Astrocyte of the cerebellum (primary cell): ENCODE measurements at regions not wholly inside any gene's neighbourhood (a gene's known extent, or its start where the extent isn't known, plus 50 kb on each side); places are given as distances from the start of the nearest gene placed in this dataset.
"Not testable (repeated sequence)": the region's sequence is repeated elsewhere in the genome, so short reads cannot be mapped to it uniquely, and the experiment has no call there.

Source experiments
- DNase-seq: peaks from one replicate; pipeline ENCODE4 v3.0.0-alpha.2; 2011; ENCODE audit warnings: low read depth
- H3K4me3 ChIP-seq: 2 replicates; pipeline ENCODE4 v1.5.1; 2011; ENCODE audit warnings: mild to moderate bottlenecking, low read depth, low read length, moderate library complexity
- CTCF ChIP-seq: IDR thresholded peaks from 2 replicates; pipeline ENCODE4 v1.5.1; 2012; ENCODE audit warnings: low read length, low read depth, moderate library complexity, mild to moderate bottlenecking; ENCODE audit errors: missing control alignments
- in situ Hi-C: cut with HindIII; loops from 2 replicates; pipeline ENCODE4 v1.10.0; 2017; ENCODE audit warnings: low sequenced_read_pairs

GRCh38 chr5:63008195-63008594, 429.6 kb downstream of the LRRC70 start:
- no peak for TF ChIP-seq CTCF

GRCh38 chr5:62994842-62995241, 416.2 kb downstream of the LRRC70 start:
- in situ Hi-C loops, DNase-seq, H3K4me3 ChIP-seq: not testable (repeated sequence)

More at GRCh38 chr5:63008195-63008594, 429.6 kb downstream of the LRRC70 start:
- in situ Hi-C loops = no loop called here
- DNase-seq = no peak
- no peak overlapping the region for H3K4me3 ChIP-seq

GRCh38 chr5:62985749-62986148, 407.1 kb downstream of the LRRC70 start:
- in situ Hi-C loops = no loop called here
- H3K4me3 ChIP-seq = no peak overlapping the region
- no peak for DNase-seq
- no peak for TF ChIP-seq CTCF

- in situ Hi-C loops = no loop called here
- TF ChIP-seq CTCF = no peak
- no peak for DNase-seq
- no peak overlapping the region for H3K4me3 ChIP-seq
Observed at GRCh38 chr5:62982348-62982747, 403.7 kb downstream of the LRRC70 start.

GRCh38 chr5:62980884-62981283, 402.3 kb downstream of the LRRC70 start:
- no peak overlapping the region for H3K4me3 ChIP-seq
- DNase-seq = no peak
- in situ Hi-C loops = no loop called here
- TF ChIP-seq CTCF = no peak

GRCh38 chr5:62979472-62979871, 400.9 kb downstream of the LRRC70 start:
- DNase-seq = no peak
- H3K4me3 ChIP-seq = no peak overlapping the region
- in situ Hi-C loops = no loop called here
- no peak for TF ChIP-seq CTCF

- no peak overlapping the region for H3K4me3 ChIP-seq
- no peak for DNase-seq
- no peak for TF ChIP-seq CTCF
- in situ Hi-C loops = no loop called here
Observed at GRCh38 chr5:62977661-62978060, 399.0 kb downstream of the LRRC70 start.
